ENCODE measurements at regions not wholly inside any gene's neighbourhood (a gene's known extent, or its start where the extent isn't known, plus 50 kb on each side); places are given as distances from the start of the nearest gene placed in this dataset.

GRCh38 chr4:163773940-163774339 is 279.4 kb downstream of the TMA16 start:
- DNase-seq: no peak

- DNase-seq: no peak
Measured at GRCh38 chr4:163776957-163777356, 282.5 kb downstream of the TMA16 start.

GRCh38 chr4:163781726-163782125 is 287.2 kb downstream of the TMA16 start:
- DNase-seq: no peak

- no peak for DNase-seq
Measured at GRCh38 chr4:163790231-163790630, 295.7 kb downstream of the TMA16 start.

DNA sequence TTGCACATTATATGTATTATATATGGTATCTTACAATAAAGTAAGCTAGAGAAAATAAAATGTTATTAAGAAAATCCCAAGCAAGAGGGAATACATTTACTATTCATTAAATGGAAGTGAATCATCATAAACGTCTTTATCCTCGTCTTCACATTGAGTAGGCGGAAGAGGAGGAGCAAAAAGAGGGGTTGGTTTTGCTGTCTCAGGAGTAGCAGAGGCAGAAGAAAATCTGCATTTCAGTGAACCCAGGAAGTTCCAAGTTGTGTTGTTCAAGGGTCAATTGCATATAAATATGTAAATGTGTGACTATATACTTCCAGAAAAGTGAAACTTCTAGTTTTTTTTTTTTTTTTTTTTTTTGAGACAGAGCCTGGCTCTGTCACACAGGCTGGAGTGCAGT is 301.4 kb downstream of the TMA16 start:
- DNase-seq: no peak

DNA sequence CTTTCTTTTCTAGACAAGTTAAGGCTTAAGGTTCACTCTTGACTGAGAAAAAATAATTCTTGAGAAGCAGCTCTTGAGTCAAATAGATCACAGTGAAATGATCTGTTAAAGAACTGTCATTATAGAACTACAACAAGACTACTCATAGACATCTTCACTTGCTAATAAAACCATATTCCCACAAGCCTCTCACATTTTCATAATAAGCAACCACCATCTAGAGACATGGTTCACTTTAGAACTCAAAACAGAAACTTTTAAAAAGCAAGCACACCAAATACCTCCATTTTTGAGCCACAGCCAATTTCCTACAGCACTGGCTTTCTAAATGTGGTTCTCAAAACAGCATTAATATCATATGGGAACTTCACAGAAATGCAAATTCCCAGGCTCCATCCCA is 309.5 kb downstream of the TMA16 start:
- DNase-seq: no peak

DNA sequence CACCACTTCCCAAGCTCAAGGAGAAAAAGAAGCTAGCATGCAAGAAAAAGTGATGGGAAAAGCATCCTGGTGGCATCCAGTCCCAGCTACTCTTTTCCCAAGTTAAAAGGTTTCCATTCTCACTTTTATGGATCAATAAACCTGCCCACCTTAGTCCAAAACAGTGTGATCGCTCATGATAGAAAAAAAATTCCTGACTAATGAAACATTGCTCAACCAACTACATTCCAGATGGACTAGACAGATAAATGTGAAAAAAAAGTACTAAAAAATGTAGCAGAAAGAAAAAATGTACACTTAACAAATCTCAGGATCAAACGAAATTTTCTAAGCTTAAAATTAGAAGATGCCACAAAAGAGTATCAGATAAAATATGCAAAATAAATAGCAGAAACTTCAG is 312.2 kb downstream of the TMA16 start:
- no peak for DNase-seq

DNA sequence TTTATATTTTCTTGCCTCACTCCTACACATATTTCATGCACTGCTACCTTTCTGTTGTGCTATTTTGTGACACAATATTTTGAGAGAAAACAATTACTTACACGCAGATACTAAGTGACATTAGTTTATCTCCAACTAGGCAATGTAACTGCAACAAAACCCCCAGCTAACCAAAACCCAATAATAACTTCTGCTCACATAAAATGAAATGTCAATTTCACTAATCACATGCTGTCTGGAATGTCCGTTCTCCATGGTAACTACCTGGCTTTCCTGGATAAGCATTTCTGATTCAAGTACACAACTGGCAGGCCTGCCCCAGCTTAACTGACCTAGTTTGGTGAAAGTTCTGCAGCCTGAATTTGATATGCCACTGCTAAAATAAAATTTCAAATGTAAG is 313.5 kb downstream of the TMA16 start:
- DNase-seq: no peak

- no peak for DNase-seq
Measured at GRCh38 chr4:163810755-163811154, 316.3 kb downstream of the TMA16 start.

GRCh38 chr4:163815776-163816175 is 321.3 kb downstream of the TMA16 start:
- DNase-seq: no peak

- DNase-seq: no peak
Measured at GRCh38 chr4:163816494-163816893, 322.0 kb downstream of the TMA16 start.

- DNase-seq: no peak
Measured at GRCh38 chr4:163818673-163819072, 324.2 kb downstream of the TMA16 start.

DNA sequence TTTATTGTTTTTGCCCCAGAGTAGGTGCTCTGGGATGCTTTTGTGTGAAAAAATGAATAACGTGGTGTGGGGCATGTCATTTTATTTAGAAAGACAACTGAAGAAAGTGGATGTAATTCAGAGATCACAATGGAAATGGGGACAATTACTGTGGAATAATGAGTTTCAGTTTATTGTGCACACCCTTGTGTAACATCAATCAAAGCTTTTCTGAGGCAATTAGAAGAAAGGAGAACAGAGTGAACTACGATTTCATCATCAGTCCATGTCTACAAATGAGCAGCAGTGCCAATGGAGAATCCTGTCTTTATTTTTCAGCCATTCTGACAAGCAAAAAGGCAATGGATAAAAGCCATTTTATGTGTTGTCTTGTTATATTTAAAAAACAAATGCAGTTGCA is 339.2 kb downstream of the TMA16 start:
- no peak for DNase-seq

GRCh38 chr4:163846008-163846407 is 351.5 kb downstream of the TMA16 start:
- no peak for DNase-seq

- no peak for DNase-seq
Measured at GRCh38 chr4:163852246-163852645, 357.8 kb downstream of the TMA16 start.

DNA sequence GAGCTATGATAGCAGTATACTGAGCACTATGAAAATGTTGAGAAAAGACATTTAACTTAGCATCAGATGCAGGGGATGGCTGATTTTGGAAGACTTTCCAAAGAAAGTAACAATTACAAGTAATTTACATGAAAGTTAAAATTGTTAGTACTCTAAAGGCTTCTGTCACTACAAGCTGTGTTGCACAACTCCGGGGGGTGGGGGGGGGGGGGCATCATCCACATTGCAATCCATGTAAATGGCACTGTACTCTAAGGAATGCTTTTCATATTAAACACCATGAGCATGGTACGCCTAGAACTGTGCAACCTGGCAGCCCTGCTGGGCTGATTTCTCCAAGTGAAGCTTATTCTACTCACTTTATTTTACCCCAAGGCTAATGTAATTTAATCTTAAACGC is 363.4 kb downstream of the TMA16 start:
- no peak for DNase-seq

DNA sequence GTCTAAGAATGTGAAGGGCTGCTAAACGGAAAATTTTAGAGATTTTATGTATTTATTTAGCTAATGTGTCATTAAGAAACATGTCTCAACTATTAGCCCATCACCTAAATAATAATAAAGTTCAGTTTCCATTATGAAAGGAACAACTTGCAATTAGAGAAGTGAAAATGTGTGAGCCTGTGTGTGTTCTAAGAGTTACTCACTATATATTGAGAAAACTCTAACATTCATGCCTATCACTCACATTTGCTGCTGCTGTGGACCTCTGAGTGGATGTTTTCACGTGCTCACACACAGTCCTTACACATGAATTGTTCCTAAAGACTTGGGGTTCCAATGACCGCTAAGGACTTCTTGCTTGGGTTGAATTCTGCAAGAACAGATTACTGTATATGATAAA is 364.0 kb downstream of the TMA16 start:
- no peak for DNase-seq

DNA sequence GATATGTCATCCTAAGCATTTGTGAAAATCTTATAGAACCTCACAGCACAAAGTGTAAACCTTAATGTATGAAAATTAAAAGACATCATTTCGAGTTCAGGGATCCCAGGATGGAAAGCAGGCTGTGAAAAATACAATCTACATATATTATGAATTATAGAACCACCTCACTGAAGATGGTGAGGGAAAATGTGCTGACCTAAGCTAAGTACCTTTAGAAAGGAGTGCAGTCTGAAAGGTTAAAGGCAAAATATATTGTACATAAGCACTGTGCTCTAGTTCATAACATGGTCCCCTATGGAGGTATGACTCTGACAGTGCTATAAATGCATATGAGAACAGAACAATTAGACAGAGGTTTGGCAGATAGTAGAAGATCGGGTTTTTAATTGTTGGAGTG is 368.6 kb downstream of the TMA16 start:
- DNase-seq: no peak

GRCh38 chr4:163865010-163865409 is 370.5 kb downstream of the TMA16 start:
- no peak for DNase-seq

DNA sequence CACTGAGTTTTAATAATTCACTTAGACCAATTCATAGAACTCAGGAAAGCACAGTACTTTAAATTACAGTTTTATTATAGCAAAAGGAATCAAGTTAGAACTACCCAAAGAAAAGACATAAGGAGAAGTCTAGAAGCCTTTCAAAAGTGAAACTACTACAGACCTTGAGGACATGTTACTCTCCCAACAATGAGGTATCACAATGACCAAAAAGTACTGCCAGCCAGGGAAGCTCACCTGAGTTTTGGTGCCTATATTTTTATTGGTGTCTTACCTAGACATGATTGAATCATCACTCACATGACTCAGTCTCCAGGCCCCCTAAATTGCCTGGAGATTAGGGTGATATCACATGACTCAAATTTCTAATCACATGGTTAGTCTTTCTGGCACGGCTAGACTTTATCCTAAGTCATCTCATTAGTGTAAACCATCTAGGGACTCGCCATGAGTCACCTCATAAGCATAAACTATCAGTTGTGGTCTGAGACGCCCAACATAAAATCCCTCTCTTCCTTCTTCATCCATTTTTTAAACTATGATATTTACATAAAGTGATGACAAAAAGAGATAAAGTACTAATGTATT is 372.3 kb downstream of the TMA16 start:
- no peak for DNase-seq

GRCh38 chr4:163868445-163868844 is 374.0 kb downstream of the TMA16 start:
- DNase-seq: no peak

DNA sequence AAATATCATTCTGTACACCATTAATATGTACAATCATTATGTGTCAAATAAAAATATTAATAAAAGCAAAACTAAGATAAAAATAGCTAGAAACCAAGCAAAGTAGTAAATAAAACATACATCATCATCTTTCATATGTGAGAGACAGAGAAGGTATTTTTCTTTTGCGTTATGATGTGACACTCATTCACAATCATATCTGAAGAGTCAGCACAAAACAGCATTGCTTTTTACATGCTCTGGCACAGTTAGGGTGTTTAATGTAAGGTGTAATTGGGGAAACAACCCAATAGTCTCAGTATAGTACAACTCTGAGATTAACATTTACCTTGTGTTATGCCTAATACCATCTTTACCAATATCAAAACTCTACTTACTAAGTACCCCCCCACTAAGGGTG is 376.6 kb downstream of the TMA16 start:
- DNase-seq: no peak

GRCh38 chr4:163875327-163875726 is 380.8 kb downstream of the TMA16 start:
- DNase-seq: no peak

DNA sequence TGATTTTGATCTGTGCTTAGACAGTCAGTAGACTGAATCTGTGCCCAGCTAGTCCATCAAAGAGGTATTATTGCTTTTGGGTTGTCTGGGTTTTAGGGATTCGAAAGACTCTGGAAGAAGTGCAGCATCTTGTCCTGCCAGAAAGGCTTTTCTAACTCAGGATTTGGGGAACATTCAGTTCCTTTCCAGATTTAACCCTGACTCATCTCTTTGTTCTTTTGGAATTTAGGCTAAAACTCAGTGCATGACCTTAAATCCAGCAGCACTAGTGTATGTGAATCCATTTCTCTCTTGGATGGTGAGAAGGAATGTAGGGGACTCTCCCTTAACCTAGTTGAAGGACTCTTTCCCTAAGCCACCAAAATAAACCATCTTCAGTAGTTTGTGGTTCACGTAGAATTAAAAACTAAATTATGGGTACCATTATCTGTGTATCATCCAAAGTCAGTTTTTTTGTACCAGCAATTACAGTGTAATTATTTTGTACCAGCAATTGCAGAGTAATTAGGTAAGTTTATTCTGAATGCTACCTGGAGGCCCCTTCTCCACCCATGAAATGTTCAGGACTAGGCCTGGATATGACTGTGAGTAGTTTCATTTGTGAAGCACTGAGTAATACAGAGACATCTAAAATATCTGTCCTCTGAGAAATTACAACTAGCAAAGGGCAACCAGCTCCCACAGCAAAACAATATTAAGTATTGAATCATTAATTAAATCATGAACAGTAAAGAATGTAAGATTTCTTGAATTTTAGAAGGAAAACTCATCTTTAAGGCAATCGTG is 384.0 kb downstream of the TMA16 start:
- DNase-seq: no peak

DNA sequence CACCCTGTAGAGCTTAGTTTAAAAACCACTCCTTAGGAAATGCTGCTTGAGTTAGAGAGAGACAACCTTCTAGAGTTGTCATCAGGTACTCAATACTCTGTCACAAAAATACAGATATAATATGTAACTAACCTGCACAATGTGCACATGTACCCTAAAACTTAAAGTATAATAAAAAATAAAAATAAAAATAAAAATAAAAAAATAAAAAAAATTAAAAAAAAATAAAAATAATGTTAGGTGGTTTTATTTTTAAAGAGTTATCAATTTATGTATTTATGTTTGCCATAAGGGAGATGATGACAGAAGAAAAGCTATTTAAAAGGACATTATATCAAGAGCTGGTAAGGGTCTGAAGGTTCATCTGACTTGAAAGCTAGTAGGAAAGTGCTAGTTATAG is 397.9 kb downstream of the TMA16 start:
- DNase-seq: no peak

Data from right forelimb (tissue), 1 donor.